ENCODE measurements at regions not wholly inside any gene's neighbourhood (a gene's known extent, or its start where the extent isn't known, plus 50 kb on each side); places are given as distances from the start of the nearest gene placed in this dataset.
"Not testable (repeated sequence)": the region's sequence is repeated elsewhere in the genome, so short reads cannot be mapped to it uniquely, and the experiment has no call there.

GRCh38 chr21:20221981-20222380 lies 776.2 kb upstream of the NCAM2 start:
- not testable (repeated sequence) for TF ChIP-seq CTCF (IDR thresholded peaks at IDR 0.05; ENCODE audit: extremely low read depth in 1 of 2, insufficient read depth in 1 of 2, low read depth in 1 of 2, low read length in 2 of 2); POLR2A (IDR thresholded peaks at IDR 0.05; ENCODE audit: low read depth, low read length); MAX (IDR thresholded peaks at IDR 0.05; ENCODE audit: insufficient read depth, insufficient read length); EZH2 (IDR thresholded peaks at IDR 0.05; ENCODE audit: borderline replicate concordance, low read depth, low read length, severe bottlenecking); MYC (IDR thresholded peaks at IDR 0.05; ENCODE audit: low read depth, low read length); POLR2AphosphoS5 (IDR thresholded peaks at IDR 0.05; ENCODE audit: insufficient read depth, low read depth, low read length); FOS (IDR thresholded peaks at IDR 0.05; ENCODE audit: borderline replicate concordance, insufficient read depth, low read length); JUN (IDR thresholded peaks at IDR 0.05; ENCODE audit: borderline replicate concordance, insufficient read depth, insufficient read length, low read depth)

Data from endothelial cell of umbilical vein (primary cell).